Endothelial cell of umbilical vein (primary cell): ENCODE measurements at regions not wholly inside any gene's neighbourhood (a gene's known extent, or its start where the extent isn't known, plus 50 kb on each side); places are given as distances from the start of the nearest gene placed in this dataset.

Experiments
- BruUV-seq: library from RNA; stranded (reverse); fragments of 400-500 nt; replicated peaks from 2 replicates; lab custom pipeline; 2021; lab: Mats Ljungman, UMichigan
- CTCF ChIA-PET: fragments of 300-600, 350-600 bp; sonication (Branson Sonifier 250); formaldehyde crosslinking; loops from one replicate; lab custom pipeline; 2021; ENCODE audit warnings: antibody characterized with exemption, inconsistent platforms; lab: Charles Lee
- POLR2A ChIA-PET: fragments of 300-600, 350-600 bp; sonication (Branson Sonifier 250); formaldehyde crosslinking; loops from one replicate; lab custom pipeline; 2021; ENCODE audit warnings: antibody characterized with exemption, inconsistent platforms; lab: Charles Lee
- DNase-seq: peaks from one replicate; pipeline ENCODE4 v3.0.0-alpha.2; 2011; ENCODE audit warnings: low read depth, low spot score
- FAIRE-seq: peaks from 2 replicates; lab custom pipeline; 2011; peaks lifted over from hg19 to GRCh38; lab: Jason Lieb, UNC
- H2AFZ ChIP-seq: 2 replicates; pipeline ENCODE4 v1.6.0; 2012; ENCODE audit warnings: low read depth, low read length, control low read depth, inconsistent platforms
- H3K27ac ChIP-seq: 2 replicates; pipeline ENCODE4 v1.5.1; 2011; ENCODE audit warnings: low read depth, mild to moderate bottlenecking, control low read depth, low read length, moderate library complexity; ENCODE audit not compliant: insufficient read depth
- H3K27me3 ChIP-seq, 2 experiments: 2 replicates each; pipeline versions ENCODE4 v1.6.0 to v1.6.1; 2011; ENCODE audit warnings: low read length in 2 of 2, mixed read lengths in 1 of 2; ENCODE audit not compliant: control insufficient read depth in 2 of 2, insufficient read depth in 2 of 2
- H3K36me3 ChIP-seq, 2 experiments: 2 replicates in 1 of 2; 3 replicates in 1 of 2; pipeline ENCODE4 v1.5.1; 2011; ENCODE audit warnings: low read length in 2 of 2, mild to moderate bottlenecking in 1 of 2, moderate library complexity in 1 of 2; ENCODE audit not compliant: control insufficient read depth in 2 of 2, insufficient read depth in 2 of 2; ENCODE audit errors: extremely low read depth in 1 of 2
- H3K4me1 ChIP-seq: 3 replicates; pipeline ENCODE4 v1.5.1; 2011; ENCODE audit warnings: mild to moderate bottlenecking, low read length; ENCODE audit not compliant: control insufficient read depth, insufficient read depth; ENCODE audit errors: extremely low read depth
- H3K4me2 ChIP-seq: 2 replicates; pipeline ENCODE4 v1.6.1; 2011; ENCODE audit warnings: low read length, control low read depth, mixed read lengths; ENCODE audit not compliant: insufficient read depth
- H3K4me3 ChIP-seq, 3 experiments: fragments of 200-600 bp in 1 of 3; sonication (generic), shearing (Covaris generic) in 1 of 3; replicated peaks in 1 of 3; 2 replicates each; pipeline ENCODE4 v1.5.1; 2011 to 2016; ENCODE audit warnings: control low read depth in 3 of 3, low read length in 3 of 3, mild to moderate bottlenecking in 2 of 3, inconsistent platforms in 1 of 3, low read depth in 1 of 3, moderate library complexity in 1 of 3; ENCODE audit not compliant: insufficient read depth in 1 of 3
- H3K79me2 ChIP-seq: 2 replicates; pipeline ENCODE4 v1.6.0; 2012; ENCODE audit warnings: low read length, inconsistent platforms; ENCODE audit not compliant: control insufficient read depth, insufficient read depth
- H3K9ac ChIP-seq: replicated peaks from 2 replicates; pipeline ENCODE3; 2011; ENCODE audit warnings: low read length, control low read depth; ENCODE audit not compliant: insufficient read depth; ENCODE audit errors: extremely low read depth
- H3K9me1 ChIP-seq: replicated peaks from 3 replicates; pipeline ENCODE4 v1.6.0; 2011; ENCODE audit warnings: mild to moderate bottlenecking, low read length; ENCODE audit not compliant: control insufficient read depth, insufficient read depth; ENCODE audit errors: extremely low read depth
- H3K9me3 ChIP-seq: replicated peaks from 2 replicates; pipeline ENCODE4 v1.5.1; 2012; ENCODE audit warnings: low read length, inconsistent platforms; ENCODE audit not compliant: control insufficient read depth, insufficient read depth
- H4K20me1 ChIP-seq: replicated peaks from 2 replicates; pipeline ENCODE3; 2011; ENCODE audit warnings: mild to moderate bottlenecking, low read length; ENCODE audit not compliant: control insufficient read depth, insufficient read depth; ENCODE audit errors: extremely low read depth
- EZH2 ChIP-seq: IDR thresholded peaks from 2 replicates; pipeline ENCODE4 v1.6.1; 2012; ENCODE audit warnings: borderline replicate concordance, low read depth, mild to moderate bottlenecking, moderate library complexity, low read length, inconsistent platforms; ENCODE audit not compliant: severe bottlenecking
- FOS ChIP-seq: IDR thresholded peaks from 2 replicates; pipeline ENCODE4 v1.6.1; 2011; ENCODE audit warnings: mild to moderate bottlenecking, low read length, moderate library complexity, borderline replicate concordance; ENCODE audit not compliant: insufficient read depth
- GATA2 ChIP-seq: IDR thresholded peaks from 2 replicates; pipeline ENCODE4 v1.7.0; 2011; ENCODE audit warnings: low read depth, mild to moderate bottlenecking, moderate library complexity, mixed read lengths, low read length; ENCODE audit not compliant: insufficient read length, insufficient read depth
- JUN ChIP-seq: IDR thresholded peaks from 2 replicates; pipeline ENCODE4 v1.6.1; 2011; ENCODE audit warnings: borderline replicate concordance, low read depth; ENCODE audit not compliant: insufficient read length, insufficient read depth
- MYC ChIP-seq: IDR thresholded peaks from one replicate; pipeline ENCODE4 v1.6.1; 2011; ENCODE audit warnings: mild to moderate bottlenecking, low read depth, low read length
- POLR2A ChIP-seq: IDR thresholded peaks from 2 replicates; pipeline ENCODE4 v1.6.1; 2012; ENCODE audit warnings: low read depth, mild to moderate bottlenecking, control low read depth, low read length
- POLR2AphosphoS5 ChIP-seq: IDR thresholded peaks from 2 replicates; pipeline ENCODE4 v1.6.1; 2012; ENCODE audit warnings: low read depth, mild to moderate bottlenecking, control low read depth, low read length, moderate library complexity; ENCODE audit not compliant: insufficient read depth
- dilution Hi-C: fragments of 300-500 bp; cut with MboI; formaldehyde crosslinking; loops from one replicate; pipeline ENCODE4 v1.15.0; 2019; ENCODE audit warnings: low sequenced_read_pairs; ENCODE audit not compliant: extremely low pct_ligation_motif_present
- intact Hi-C: fragments of 100-400 bp; cut with micrococcal nuclease; formaldehyde crosslinking; loops from one replicate; pipeline ENCODE4 v1.10.0; 2022
- TF ChIP-seq, protein P1 (sequence below), 2 donors: IDR thresholded peaks; 1 replicate in 1 of 2; 2 replicates in 1 of 2; pipeline ENCODE4 v1.5.1; 2011; ENCODE audit warnings: low read length in 2 of 2, mild to moderate bottlenecking in 2 of 2, moderate library complexity in 2 of 2, control low read depth in 1 of 2, inconsistent platforms in 1 of 2, low read depth in 1 of 2; ENCODE audit not compliant: insufficient read depth in 1 of 2; ENCODE audit errors: extremely low read depth in 1 of 2
- TF ChIP-seq, protein P2 (sequence below): IDR thresholded peaks from 2 replicates; pipeline ENCODE4 v1.6.1; 2011; ENCODE audit not compliant: insufficient read depth, insufficient read length

DNA sequence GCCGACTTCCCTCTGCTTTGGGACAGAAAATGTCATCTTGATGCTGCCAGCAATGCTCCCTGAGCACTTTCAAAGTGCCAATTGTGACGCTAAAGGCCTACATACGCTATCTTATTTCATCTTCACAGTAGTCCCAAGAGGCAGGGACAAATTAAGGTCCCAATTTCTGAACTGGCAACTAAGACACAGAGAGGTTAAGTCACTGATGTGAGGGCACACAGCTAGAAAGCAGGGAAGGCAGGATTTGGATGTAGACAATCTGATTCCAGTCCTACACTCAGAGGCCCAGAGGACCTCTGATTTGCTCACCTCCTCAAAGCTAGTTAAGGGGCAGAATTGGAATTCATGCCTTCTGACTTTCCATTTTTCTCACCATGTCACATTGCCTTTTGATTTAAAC lies 249.2 kb upstream of the CLINT1 start:
- intact Hi-C loops (no loop called here), dilution Hi-C loops (no loop called here)
- Histone ChIP-seq H3K4me3 (no peak overlapping the region), H3K9ac (no peak overlapping the region), H2AFZ (no peak overlapping the region), H4K20me1 (no peaks in the 10 kb centered on the region), H3K27me3 (no peaks in the 10 kb centered on the region), H3K9me3 (no peaks in the 10 kb centered on the region), H3K4me2 (no peak overlapping the region), H3K27ac (no peak overlapping the region), H3K4me1 (no peaks in the 10 kb centered on the region), H3K79me2 (no peaks in the 10 kb centered on the region), H3K9me1 (no peaks in the 10 kb centered on the region), H3K36me3 (no peaks in the 10 kb centered on the region)
- TF ChIP-seq GATA2 (no peak), MYC (no peak), JUN (no peak), POLR2A (no peak), FOS (no peak), POLR2AphosphoS5 (no peak), EZH2 (no peak)
- TF ChIP-seq, protein P1, sequence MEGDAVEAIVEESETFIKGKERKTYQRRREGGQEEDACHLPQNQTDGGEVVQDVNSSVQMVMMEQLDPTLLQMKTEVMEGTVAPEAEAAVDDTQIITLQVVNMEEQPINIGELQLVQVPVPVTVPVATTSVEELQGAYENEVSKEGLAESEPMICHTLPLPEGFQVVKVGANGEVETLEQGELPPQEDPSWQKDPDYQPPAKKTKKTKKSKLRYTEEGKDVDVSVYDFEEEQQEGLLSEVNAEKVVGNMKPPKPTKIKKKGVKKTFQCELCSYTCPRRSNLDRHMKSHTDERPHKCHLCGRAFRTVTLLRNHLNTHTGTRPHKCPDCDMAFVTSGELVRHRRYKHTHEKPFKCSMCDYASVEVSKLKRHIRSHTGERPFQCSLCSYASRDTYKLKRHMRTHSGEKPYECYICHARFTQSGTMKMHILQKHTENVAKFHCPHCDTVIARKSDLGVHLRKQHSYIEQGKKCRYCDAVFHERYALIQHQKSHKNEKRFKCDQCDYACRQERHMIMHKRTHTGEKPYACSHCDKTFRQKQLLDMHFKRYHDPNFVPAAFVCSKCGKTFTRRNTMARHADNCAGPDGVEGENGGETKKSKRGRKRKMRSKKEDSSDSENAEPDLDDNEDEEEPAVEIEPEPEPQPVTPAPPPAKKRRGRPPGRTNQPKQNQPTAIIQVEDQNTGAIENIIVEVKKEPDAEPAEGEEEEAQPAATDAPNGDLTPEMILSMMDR (IDR thresholded peaks at IDR 0.05; ENCODE audit: extremely low read depth in 1 of 2, insufficient read depth in 1 of 2, low read depth in 1 of 2, low read length in 2 of 2) = no peak
- TF ChIP-seq, protein P2, sequence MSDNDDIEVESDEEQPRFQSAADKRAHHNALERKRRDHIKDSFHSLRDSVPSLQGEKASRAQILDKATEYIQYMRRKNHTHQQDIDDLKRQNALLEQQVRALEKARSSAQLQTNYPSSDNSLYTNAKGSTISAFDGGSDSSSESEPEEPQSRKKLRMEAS = no peak
- no peak for DNase-seq
- no TSS peak for BruUV-seq
- POLR2A ChIA-PET = no interaction called here
- FAIRE-seq = no peak
- CTCF ChIA-PET = interaction anchor here (1.3 to 1.5 kb wide), 2 partner anchors 33 to 67 kb away, joined by 3 to 5 read pairs; no protein-coding TSS in a partner anchor
